Activated CD4-positive, alpha-beta T cell treated with anti-CD3 and anti-CD28 coated beads, Interleukin-2, amount 10 ng/mL, durations not matched to agents 7 days and 5 days (primary cell): ENCODE measurements at regions not wholly inside any gene's neighbourhood (a gene's known extent, or its start where the extent isn't known, plus 50 kb on each side); places are given as distances from the start of the nearest gene placed in this dataset.

ENCODE experiments used
- CTCF ChIA-PET: fragments of 350-600 bp; sonication (Branson Sonifier 250); formaldehyde crosslinking; loops from one replicate; lab custom pipeline; 2021; ENCODE audit warnings: antibody characterized with exemption; lab: Charles Lee
- POLR2A ChIA-PET: fragments of 350-600 bp; sonication (Branson Sonifier 250); formaldehyde crosslinking; loops from one replicate; lab custom pipeline; 2021; ENCODE audit warnings: antibody characterized with exemption; lab: Charles Lee
- DNase-seq: peaks from one replicate; pipeline ENCODE4 v3.0.0-alpha.2; 2020
- H3K27ac Mint-ChIP-seq: one replicate; pipeline ENCODE4 v1.8.0; 2021; ENCODE audit warnings: mild to moderate bottlenecking, moderate library complexity, mixed read lengths
- H3K27me3 Mint-ChIP-seq: one replicate; pipeline ENCODE4 v1.8.0; 2021; ENCODE audit warnings: mixed read lengths
- H3K36me3 Mint-ChIP-seq: one replicate; pipeline ENCODE4 v1.8.0; 2021; ENCODE audit warnings: low read depth, mixed read lengths
- H3K4me1 Mint-ChIP-seq: one replicate; pipeline ENCODE4 v1.8.0; 2021; ENCODE audit warnings: mixed read lengths
- H3K4me3 Mint-ChIP-seq: one replicate; pipeline ENCODE4 v1.8.0; 2021; ENCODE audit warnings: mild to moderate bottlenecking, moderate library complexity, mixed read lengths
- H3K9me3 Mint-ChIP-seq: one replicate; pipeline ENCODE4 v1.8.0; 2021; ENCODE audit warnings: mixed read lengths

GRCh38 chr9:86778761-86779160, 168.5 kb downstream of the GAS1 start:
- no peak for DNase-seq
- Mint-ChIP-seq H3K9me3 (no peaks in the 10 kb centered on the region), H3K27ac (no peak overlapping the region), H3K4me1 (no peaks in the 10 kb centered on the region), H3K4me3 (no peak overlapping the region), H3K36me3 (no peaks in the 10 kb centered on the region), H3K27me3 (peaks cover 10% of the 10 kb centered on the region)
- ChIA-PET CTCF (no interaction called here), POLR2A (no interaction called here)

DNA sequence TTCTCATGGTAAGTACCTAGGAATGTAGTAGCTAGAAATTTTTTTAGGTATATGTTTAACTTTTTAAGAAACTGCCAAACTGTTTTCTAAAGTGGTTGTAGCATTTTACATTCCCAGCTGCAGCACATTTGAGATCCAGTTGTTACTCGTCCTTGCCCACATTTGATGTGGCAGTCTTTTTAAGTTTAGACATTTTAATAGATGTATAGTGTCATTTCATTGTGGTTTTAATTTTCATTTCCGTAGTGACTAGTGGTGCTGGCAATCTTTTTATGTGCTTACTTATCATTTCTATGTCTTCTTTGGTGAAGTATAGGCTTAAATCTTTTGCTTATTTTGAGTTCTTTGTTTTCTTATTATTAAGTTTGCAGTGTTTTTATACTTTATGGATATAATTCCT, 171.6 kb downstream of the GAS1 start:
- H3K27ac Mint-ChIP-seq = no peak overlapping the region
- no peaks in the 10 kb centered on the region for H3K9me3 Mint-ChIP-seq
- H3K36me3 Mint-ChIP-seq = no peaks in the 10 kb centered on the region
- DNase-seq = no peak
- peaks cover 12% of the 10 kb centered on the region for H3K27me3 Mint-ChIP-seq
- CTCF ChIA-PET = interaction anchor here (1.3 kb wide), 1 partner anchor 70 kb away, joined by 3 read pairs; no protein-coding TSS in a partner anchor
- H3K4me1 Mint-ChIP-seq = no peaks in the 10 kb centered on the region
- H3K4me3 Mint-ChIP-seq = no peak overlapping the region
- POLR2A ChIA-PET = no interaction called here

DNA sequence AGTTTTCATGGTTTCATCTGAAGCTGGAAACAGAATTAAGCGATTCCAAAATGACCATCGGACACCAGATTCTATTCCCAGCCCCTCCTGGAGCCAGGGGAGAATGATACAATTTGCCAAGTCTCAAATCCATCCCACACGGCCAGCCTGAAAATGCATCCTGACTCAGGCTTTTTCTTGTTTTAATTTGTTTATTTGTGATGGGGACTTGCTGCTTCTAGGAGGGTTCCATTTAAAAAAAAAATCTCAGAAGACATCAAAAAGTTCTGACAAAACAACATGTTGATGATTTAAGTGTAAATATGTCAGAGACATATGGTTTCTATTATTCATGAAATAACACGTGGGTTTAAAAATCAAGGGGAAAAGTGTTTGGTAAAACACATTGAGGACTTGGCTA, 173.2 kb downstream of the GAS1 start:
- no peak for DNase-seq
- no peaks in the 10 kb centered on the region for H3K36me3 Mint-ChIP-seq
- no peak overlapping the region for H3K27ac Mint-ChIP-seq
- H3K4me1 Mint-ChIP-seq = no peaks in the 10 kb centered on the region
- ChIA-PET CTCF (no interaction called here), POLR2A (no interaction called here)
- H3K9me3 Mint-ChIP-seq = peaks cover 2% of the 10 kb centered on the region
- no peak overlapping the region for H3K4me3 Mint-ChIP-seq
- peaks cover 12% of the 10 kb centered on the region for H3K27me3 Mint-ChIP-seq

DNA sequence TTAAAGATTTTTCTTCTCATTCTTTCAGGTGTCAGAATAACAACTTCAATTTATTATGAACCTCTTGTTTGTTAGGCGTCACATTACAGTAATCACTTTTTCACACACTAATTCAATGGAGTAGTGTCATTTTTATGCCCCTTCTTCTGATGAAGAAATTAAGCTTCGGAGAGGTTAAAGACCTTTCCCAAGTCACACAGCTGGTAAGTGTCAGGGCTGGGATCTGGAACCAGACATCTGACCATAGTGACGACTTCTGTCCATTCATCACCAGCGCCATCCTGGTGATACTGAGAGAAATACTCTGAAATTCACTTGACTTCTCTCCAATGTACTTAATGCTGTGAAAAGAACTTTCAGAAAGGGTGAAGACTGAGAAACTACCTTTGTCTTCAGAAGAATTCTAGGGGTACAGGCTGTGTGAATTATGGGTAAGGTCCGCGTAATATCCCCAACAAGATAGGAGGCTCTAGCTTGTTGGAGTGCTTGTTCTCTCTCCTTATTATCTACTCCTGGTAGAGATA, 173.8 kb downstream of the GAS1 start:
- H3K27ac Mint-ChIP-seq = no peak overlapping the region

GRCh38 chr9:86772635-86772993, 174.7 kb downstream of the GAS1 start:
- peaks cover 12% of the 10 kb centered on the region for H3K27me3 Mint-ChIP-seq
- ChIA-PET CTCF (no interaction called here), POLR2A (no interaction called here)
- no peak overlapping the region for H3K27ac Mint-ChIP-seq
- H3K9me3 Mint-ChIP-seq = peaks cover 2% of the 10 kb centered on the region
- no peak for DNase-seq
- no peaks in the 10 kb centered on the region for H3K4me1 Mint-ChIP-seq
- no peaks in the 10 kb centered on the region for H3K36me3 Mint-ChIP-seq
- no peak overlapping the region for H3K4me3 Mint-ChIP-seq

More for the DNA sequence above, 173.8 kb downstream of the GAS1 start:
- ChIA-PET CTCF (no interaction called here), POLR2A (no interaction called here)
- H3K27me3 Mint-ChIP-seq = peaks cover 12% of the 10 kb centered on the region
- no peak overlapping the region for H3K4me3 Mint-ChIP-seq
- H3K36me3 Mint-ChIP-seq = no peaks in the 10 kb centered on the region
- DNase-seq = no peak
- no peaks in the 10 kb centered on the region for H3K4me1 Mint-ChIP-seq
- H3K9me3 Mint-ChIP-seq = peaks cover 2% of the 10 kb centered on the region

GRCh38 chr9:86771941-86772634, 175.2 kb downstream of the GAS1 start:
- ChIA-PET POLR2A (no interaction called here), CTCF (no interaction called here)
- Mint-ChIP-seq H3K4me3 (no peak overlapping the region), H3K9me3 (peaks cover 2% of the 10 kb centered on the region), H3K27me3 (peaks cover 10% of the 10 kb centered on the region), H3K4me1 (no peaks in the 10 kb centered on the region), H3K27ac (no peak overlapping the region), H3K36me3 (no peaks in the 10 kb centered on the region)
- no peak for DNase-seq

- ChIA-PET POLR2A (no interaction called here), CTCF (no interaction called here)
- H3K36me3 Mint-ChIP-seq = no peaks in the 10 kb centered on the region
- no peak overlapping the region for H3K4me3 Mint-ChIP-seq
- H3K9me3 Mint-ChIP-seq = peaks cover 2% of the 10 kb centered on the region
- no peak for DNase-seq
- no peak overlapping the region for H3K27ac Mint-ChIP-seq
- H3K27me3 Mint-ChIP-seq = peaks cover 7% of the 10 kb centered on the region
- H3K4me1 Mint-ChIP-seq = no peaks in the 10 kb centered on the region
Measured at GRCh38 chr9:86771420-86771819, 175.9 kb downstream of the GAS1 start.

GRCh38 chr9:86768709-86769108, 178.6 kb downstream of the GAS1 start:
- no peak overlapping the region for H3K4me3 Mint-ChIP-seq
- no peak overlapping the region for H3K27ac Mint-ChIP-seq
- H3K27me3 Mint-ChIP-seq = peaks cover 2% of the 10 kb centered on the region
- DNase-seq = no peak
- no peaks in the 10 kb centered on the region for H3K36me3 Mint-ChIP-seq
- POLR2A ChIA-PET = no interaction called here
- peaks cover 2% of the 10 kb centered on the region for H3K9me3 Mint-ChIP-seq
- no peaks in the 10 kb centered on the region for H3K4me1 Mint-ChIP-seq
- CTCF ChIA-PET = no interaction called here

- Mint-ChIP-seq H3K9me3 (peaks cover 2% of the 10 kb centered on the region), H3K4me1 (no peaks in the 10 kb centered on the region), H3K27me3 (peaks cover 2% of the 10 kb centered on the region), H3K4me3 (no peak overlapping the region), H3K36me3 (no peaks in the 10 kb centered on the region), H3K27ac (no peak overlapping the region)
- ChIA-PET CTCF (no interaction called here), POLR2A (no interaction called here)
- DNase-seq = no peak
Measured at GRCh38 chr9:86768020-86768419, 179.3 kb downstream of the GAS1 start.

DNA sequence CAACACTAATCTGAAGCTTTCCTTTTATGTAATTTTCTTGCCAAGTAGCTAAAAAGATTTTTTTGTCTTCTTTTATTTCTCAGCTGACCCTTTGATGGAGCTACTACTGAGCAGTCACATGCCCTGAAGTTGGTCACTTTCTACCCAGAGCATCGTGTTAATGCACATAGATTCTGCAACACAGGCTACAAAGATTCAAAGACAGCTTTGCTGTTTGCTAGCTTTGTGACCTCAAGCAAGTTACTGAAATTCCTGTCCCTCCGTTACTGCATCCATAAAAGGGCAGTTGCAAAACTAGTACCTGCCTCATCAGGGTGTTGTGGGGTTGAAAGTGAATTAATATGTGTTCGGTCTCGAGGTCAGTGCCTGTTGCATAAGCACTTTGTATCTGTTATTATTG, 179.9 kb downstream of the GAS1 start:
- POLR2A ChIA-PET = no interaction called here
- H3K9me3 Mint-ChIP-seq = peaks cover 2% of the 10 kb centered on the region
- peaks cover 2% of the 10 kb centered on the region for H3K27me3 Mint-ChIP-seq
- no peak for DNase-seq
- H3K4me3 Mint-ChIP-seq = no peak overlapping the region
- no peaks in the 10 kb centered on the region for H3K36me3 Mint-ChIP-seq
- H3K4me1 Mint-ChIP-seq = no peaks in the 10 kb centered on the region
- CTCF ChIA-PET = no interaction called here
- H3K27ac Mint-ChIP-seq = no peak overlapping the region

GRCh38 chr9:86766912-86767311, 180.4 kb downstream of the GAS1 start:
- CTCF ChIA-PET = no interaction called here
- H3K36me3 Mint-ChIP-seq = no peaks in the 10 kb centered on the region

GRCh38 chr9:86766511-86766910, 180.8 kb downstream of the GAS1 start:
- Mint-ChIP-seq H3K4me1 (no peaks in the 10 kb centered on the region), H3K27me3 (peaks cover 2% of the 10 kb centered on the region), H3K9me3 (peaks cover 2% of the 10 kb centered on the region), H3K4me3 (no peak overlapping the region), H3K36me3 (no peaks in the 10 kb centered on the region), H3K27ac (no peak overlapping the region)
- ChIA-PET POLR2A (no interaction called here), CTCF (no interaction called here)
- DNase-seq = no peak

More at GRCh38 chr9:86766912-86767311, 180.4 kb downstream of the GAS1 start:
- peaks cover 2% of the 10 kb centered on the region for H3K27me3 Mint-ChIP-seq
- H3K4me1 Mint-ChIP-seq = no peaks in the 10 kb centered on the region
- DNase-seq = no peak
- no peak overlapping the region for H3K4me3 Mint-ChIP-seq
- H3K27ac Mint-ChIP-seq = no peak overlapping the region
- H3K9me3 Mint-ChIP-seq = peaks cover 2% of the 10 kb centered on the region
- POLR2A ChIA-PET = no interaction called here

DNA sequence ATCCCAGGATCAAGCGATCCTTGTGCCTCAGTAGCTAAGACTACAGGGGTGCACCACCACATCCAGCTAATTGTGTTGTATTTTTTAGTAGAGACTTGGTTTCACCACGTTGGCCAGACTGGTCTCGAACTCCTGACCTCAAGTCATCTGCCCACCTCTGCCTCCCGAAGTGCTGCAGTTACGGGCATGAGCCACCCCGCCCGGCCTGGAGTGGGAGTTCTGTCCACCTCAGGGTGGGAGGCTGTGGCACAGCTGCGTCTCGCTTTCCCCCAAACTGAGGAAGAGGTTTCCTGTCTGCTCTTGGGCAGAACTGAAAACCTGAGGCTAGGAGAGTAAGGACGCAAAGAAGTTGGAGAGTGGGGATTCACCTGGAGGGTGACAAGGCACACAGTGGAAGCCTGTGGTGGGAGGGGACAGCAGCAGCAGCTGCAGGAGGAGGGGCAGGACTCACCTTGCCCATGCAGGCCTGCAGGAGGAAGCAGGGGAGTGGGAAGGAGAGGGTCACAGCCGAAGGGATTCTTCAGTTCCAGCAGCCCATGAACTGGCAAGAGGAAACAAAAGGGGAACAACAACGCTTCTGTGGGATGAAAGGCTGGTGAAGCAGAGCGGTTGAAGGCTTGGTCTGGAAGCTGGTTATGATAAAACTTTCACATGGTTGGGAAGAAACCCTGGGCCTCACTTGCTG, 181.4 kb downstream of the GAS1 start:
- ChIA-PET POLR2A (no interaction called here), CTCF (no interaction called here)
- no peaks in the 10 kb centered on the region for H3K4me1 Mint-ChIP-seq
- H3K27ac Mint-ChIP-seq = no peak overlapping the region
- no peak overlapping the region for H3K4me3 Mint-ChIP-seq
- no peak for DNase-seq
- H3K36me3 Mint-ChIP-seq = no peaks in the 10 kb centered on the region
- H3K9me3 Mint-ChIP-seq = peaks cover 2% of the 10 kb centered on the region
- H3K27me3 Mint-ChIP-seq = no peaks in the 10 kb centered on the region
